OCI-LY7 (cell line): ENCODE measurements at regions not wholly inside any gene's neighbourhood (a gene's known extent, or its start where the extent isn't known, plus 50 kb on each side); places are given as distances from the start of the nearest gene placed in this dataset.
A peak's percentile ranks its signal among the peaks of the same experiment; 100 is the strongest.

Source experiments
- BruUV-seq: library from RNA; stranded (reverse); fragments of 400-500 nt; replicated peaks from 2 replicates; lab custom pipeline; 2021; lab: Mats Ljungman, UMichigan
- CTCF ChIA-PET: fragments of 300-600 bp; sonication (Branson Sonifier 250); formaldehyde crosslinking; loops from one replicate; lab custom pipeline; 2022; ENCODE audit warnings: antibody characterized with exemption; ENCODE audit not compliant: unreplicated experiment; lab: Charles Lee
- POLR2A ChIA-PET: fragments of 300-600 bp; sonication (Branson Sonifier 250); formaldehyde crosslinking; loops from one replicate; lab custom pipeline; 2022; ENCODE audit warnings: antibody characterized with exemption; lab: Charles Lee
- DNase-seq: peaks from one replicate; pipeline ENCODE4 v3.0.0-alpha.2; 2015; ENCODE audit warnings: low spot score
- H2AFZ ChIP-seq: fragments of 200-600 bp; sonication (generic), shearing (Covaris generic); 2 replicates; pipeline ENCODE4 v1.6.1; 2014; ENCODE audit warnings: mild to moderate bottlenecking, antibody characterized with exemption, low read length, moderate library complexity
- H3K27ac ChIP-seq: fragments of 200-600 bp; sonication (generic); 2 replicates; pipeline ENCODE4 v1.5.1; 2014; ENCODE audit warnings: mixed run types, low read depth, mild to moderate bottlenecking, moderate library complexity, low read length, inconsistent platforms; ENCODE audit not compliant: poor library complexity, severe bottlenecking
- H3K36me3 ChIP-seq: fragments of 200-600 bp; sonication (generic); 2 replicates; pipeline ENCODE4 v1.6.1; 2014; ENCODE audit warnings: mild to moderate bottlenecking, antibody characterized with exemption, low read length, moderate library complexity, mixed read lengths; ENCODE audit not compliant: insufficient read depth
- H3K4me1 ChIP-seq: fragments of 200-600 bp; sonication (generic); 2 replicates; pipeline ENCODE4 v1.5.1; 2014; ENCODE audit warnings: mild to moderate bottlenecking, low read length; ENCODE audit not compliant: insufficient read depth, poor library complexity, severe bottlenecking
- H3K4me2 ChIP-seq: fragments of 200-600 bp; sonication (generic); 2 replicates; pipeline ENCODE4 v1.6.1; 2014; ENCODE audit warnings: mild to moderate bottlenecking, low read length
- H3K4me3 ChIP-seq: fragments of 200-600 bp; sonication (generic); 2 replicates; pipeline ENCODE4 v1.5.1; 2014; ENCODE audit warnings: mild to moderate bottlenecking, low read depth, low read length; ENCODE audit not compliant: poor library complexity, severe bottlenecking
- H3K79me2 ChIP-seq: fragments of 200-600 bp; sonication (generic); 2 replicates; pipeline ENCODE4 v1.6.1; 2016; ENCODE audit warnings: low read depth, mild to moderate bottlenecking, low read length, moderate library complexity, mixed read lengths; ENCODE audit not compliant: insufficient read depth
- H3K9me2 ChIP-seq: fragments of 200-600 bp; sonication (generic); 2 replicates; pipeline ENCODE4 v1.6.1; 2016; ENCODE audit warnings: mild to moderate bottlenecking, low read length, mixed read lengths; ENCODE audit not compliant: insufficient read depth
- H3K9me3 ChIP-seq: fragments of 200-600 bp; sonication (generic); 2 replicates; pipeline ENCODE4 v1.6.1; 2014; ENCODE audit warnings: mild to moderate bottlenecking, mixed run types, low read length, mixed read lengths
- H4K20me1 ChIP-seq: fragments of 200-600 bp; sonication (generic); 2 replicates; pipeline ENCODE4 v1.6.1; 2014; ENCODE audit warnings: mild to moderate bottlenecking, antibody characterized with exemption, low read length, moderate library complexity, mixed read lengths; ENCODE audit not compliant: insufficient read depth
- EZH2phosphoT487 ChIP-seq: fragments of 200-600 bp; sonication (generic); IDR thresholded peaks from 2 replicates; pipeline ENCODE4 v1.6.1; 2018; ENCODE audit warnings: low read depth, borderline replicate concordance, mild to moderate bottlenecking, mixed run types, antibody characterized with exemption, low read length, moderate library complexity, mixed read lengths
- intact Hi-C: fragments of 100-400 bp; cut with micrococcal nuclease; formaldehyde crosslinking; loops from one replicate; pipeline ENCODE4 v1.10.0; 2022; ENCODE audit not compliant: unreplicated experiment
- TF ChIP-seq, protein P1 (sequence below): fragments of 200-600 bp; sonication (generic); conservative IDR thresholded peaks from 2 replicates; pipeline ENCODE4 v1.5.1; 2014; ENCODE audit warnings: mild to moderate bottlenecking, antibody characterized with exemption, low read length, moderate library complexity, mixed read lengths

DNA sequence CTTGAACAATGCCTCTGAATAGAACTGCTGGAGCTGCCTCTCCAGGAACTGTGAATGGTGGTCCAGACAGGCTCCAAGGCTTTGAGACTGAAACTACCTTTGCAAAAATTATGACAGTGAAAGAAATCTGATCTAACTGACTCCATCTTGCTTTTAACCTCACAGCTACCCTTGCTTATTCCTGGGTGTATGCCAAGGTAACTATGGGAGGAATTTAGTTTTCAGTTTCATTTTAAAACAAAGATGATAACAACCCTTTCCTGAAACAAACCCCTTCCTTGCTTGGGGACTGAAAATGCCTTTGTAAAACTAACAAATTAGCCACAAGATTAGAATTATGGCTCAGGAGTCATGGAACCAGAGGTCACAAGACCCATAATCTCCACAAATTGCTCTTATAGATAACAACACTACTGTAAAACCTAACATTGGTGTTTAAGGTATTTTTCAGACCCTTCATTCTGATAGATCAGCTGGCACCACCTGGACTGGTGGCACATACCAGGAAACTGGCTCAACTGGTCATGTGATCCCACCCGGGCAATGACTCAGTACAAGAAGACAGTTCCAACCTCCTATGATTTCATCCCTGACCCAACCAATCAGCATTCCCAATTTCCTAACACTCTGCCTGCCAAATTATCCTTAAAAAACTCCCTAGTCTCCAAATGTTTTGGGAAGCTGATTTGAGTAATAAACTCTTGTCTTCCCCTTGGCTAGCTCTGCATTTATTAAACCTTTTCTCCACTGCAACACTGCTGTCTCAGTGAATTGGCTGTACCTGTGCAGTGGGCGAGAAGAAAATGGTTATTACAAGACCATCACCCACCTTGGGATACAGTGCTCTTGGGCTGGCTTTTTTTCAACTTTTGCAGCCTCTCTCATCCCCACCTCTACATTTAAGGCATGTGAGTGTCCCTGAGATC is 608.1 kb downstream of the TYW1 start:
- no peak for TF ChIP-seq EZH2phosphoT487
- TF ChIP-seq, protein P1, sequence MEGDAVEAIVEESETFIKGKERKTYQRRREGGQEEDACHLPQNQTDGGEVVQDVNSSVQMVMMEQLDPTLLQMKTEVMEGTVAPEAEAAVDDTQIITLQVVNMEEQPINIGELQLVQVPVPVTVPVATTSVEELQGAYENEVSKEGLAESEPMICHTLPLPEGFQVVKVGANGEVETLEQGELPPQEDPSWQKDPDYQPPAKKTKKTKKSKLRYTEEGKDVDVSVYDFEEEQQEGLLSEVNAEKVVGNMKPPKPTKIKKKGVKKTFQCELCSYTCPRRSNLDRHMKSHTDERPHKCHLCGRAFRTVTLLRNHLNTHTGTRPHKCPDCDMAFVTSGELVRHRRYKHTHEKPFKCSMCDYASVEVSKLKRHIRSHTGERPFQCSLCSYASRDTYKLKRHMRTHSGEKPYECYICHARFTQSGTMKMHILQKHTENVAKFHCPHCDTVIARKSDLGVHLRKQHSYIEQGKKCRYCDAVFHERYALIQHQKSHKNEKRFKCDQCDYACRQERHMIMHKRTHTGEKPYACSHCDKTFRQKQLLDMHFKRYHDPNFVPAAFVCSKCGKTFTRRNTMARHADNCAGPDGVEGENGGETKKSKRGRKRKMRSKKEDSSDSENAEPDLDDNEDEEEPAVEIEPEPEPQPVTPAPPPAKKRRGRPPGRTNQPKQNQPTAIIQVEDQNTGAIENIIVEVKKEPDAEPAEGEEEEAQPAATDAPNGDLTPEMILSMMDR: no peak
- ChIA-PET POLR2A (interaction anchor here (0.5 kb wide), 1 partner anchor 114 kb away, joined by 3 read pairs; no protein-coding TSS in a partner anchor), CTCF (no interaction called here)
- Histone ChIP-seq H3K9me3 (no peaks in the 10 kb centered on the region), H3K36me3 (no peaks in the 10 kb centered on the region), H3K79me2 (no peaks in the 10 kb centered on the region), H3K4me2 (no peak overlapping the region), H3K27ac (no peak overlapping the region), H2AFZ (no peak overlapping the region), H3K4me3 (no peak overlapping the region), H3K9me2 (no peaks in the 10 kb centered on the region), H4K20me1 (no peaks in the 10 kb centered on the region), H3K4me1 (no peaks in the 10 kb centered on the region)
- intact Hi-C loops: no loop called here
- no peak for DNase-seq
- BruUV-seq: no TSS peak

DNA sequence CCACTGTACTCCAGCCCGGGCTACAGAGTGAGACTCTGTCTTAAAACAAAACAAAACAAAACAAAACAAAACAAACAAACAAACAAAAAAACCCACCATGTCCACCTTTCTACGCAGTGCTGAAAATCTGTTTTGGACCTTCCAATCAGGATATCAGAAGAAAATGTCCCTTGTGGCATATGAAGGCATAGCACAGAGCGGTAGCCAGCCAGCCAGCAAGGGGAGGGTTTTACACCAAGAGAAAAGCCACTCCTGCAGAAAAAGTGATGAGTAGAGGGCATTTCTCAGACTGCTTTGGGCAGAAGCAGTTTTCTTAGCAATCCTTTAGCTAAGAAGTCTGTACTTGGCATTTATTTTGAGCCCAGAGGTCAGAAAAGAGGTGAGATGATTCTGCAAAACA is 612.2 kb downstream of the TYW1 start:
- H3K79me2 ChIP-seq: no peaks in the 10 kb centered on the region
- H2AFZ ChIP-seq: no peak overlapping the region
- ChIA-PET POLR2A (interaction anchor here (0.6 kb wide), 1 partner anchor 266 kb away, joined by 4 read pairs; no protein-coding TSS in a partner anchor), CTCF (no interaction called here)
- no peak overlapping the region for H3K4me2 ChIP-seq
- no peak overlapping the region for H3K27ac ChIP-seq
- no TSS peak for BruUV-seq
- H3K9me2 ChIP-seq: no peaks in the 10 kb centered on the region
- TF ChIP-seq, protein P1: 0 out of 2 replicates have a peak, but pooled peaks have one; percentile 11
- TF ChIP-seq EZH2phosphoT487: no peak
- no peaks in the 10 kb centered on the region for H3K36me3 ChIP-seq
- 0 out of 2 replicates have a peak, but pooled peaks cover 6% of the 10 kb centered on the region for H3K9me3 ChIP-seq
- H4K20me1 ChIP-seq: no peaks in the 10 kb centered on the region
- intact Hi-C loops: no loop called here
- no peak overlapping the region for H3K4me3 ChIP-seq
- no peak for DNase-seq
- no peaks in the 10 kb centered on the region for H3K4me1 ChIP-seq

DNA sequence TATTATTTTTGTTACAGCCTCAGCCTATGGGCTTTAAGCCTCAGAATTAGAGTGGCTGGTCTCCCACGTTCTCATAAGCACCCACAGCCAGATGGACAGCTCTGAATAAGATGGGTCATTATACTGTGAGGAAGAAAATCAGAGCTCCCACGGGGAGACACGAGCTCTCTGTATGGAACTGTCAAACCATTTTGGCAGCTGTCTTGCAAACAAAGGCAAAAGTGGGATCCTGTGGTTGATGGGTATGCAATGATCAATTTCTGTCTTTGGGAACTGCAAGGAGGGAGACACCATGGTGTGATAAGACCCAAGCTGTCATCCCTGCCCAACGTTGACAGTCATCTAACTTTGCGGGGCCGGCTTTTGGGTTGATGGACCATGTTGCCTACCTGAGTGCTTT is 614.3 kb downstream of the TYW1 start:
- Histone ChIP-seq H4K20me1 (no peaks in the 10 kb centered on the region), H3K4me3 (no peak overlapping the region), H3K79me2 (no peaks in the 10 kb centered on the region), H3K4me1 (no peaks in the 10 kb centered on the region), H2AFZ (no peak overlapping the region), H3K27ac (no peak overlapping the region), H3K4me2 (no peak overlapping the region), H3K9me3 (0 out of 2 replicates have a peak, but pooled peaks cover 6% of the 10 kb centered on the region), H3K36me3 (no peaks in the 10 kb centered on the region), H3K9me2 (no peaks in the 10 kb centered on the region)
- TF ChIP-seq, protein P1: no peak
- no peak for TF ChIP-seq EZH2phosphoT487
- ChIA-PET POLR2A (no interaction called here), CTCF (no interaction called here)
- BruUV-seq: no TSS peak
- intact Hi-C loops: no loop called here
- no peak for DNase-seq
